ENCODE measurements at regions not wholly inside any gene's neighbourhood (a gene's known extent, or its start where the extent isn't known, plus 50 kb on each side); places are given as distances from the start of the nearest gene placed in this dataset.

GRCh38 chr2:42890791-42891355, 98.5 kb upstream of the HAAO start:
- no TSS peak for BruUV-seq (replicated peaks)
- H3K4me1 ChIP-seq (ENCODE audit: control insufficient read depth, insufficient read depth, low read length): no peaks in the 10 kb centered on the region
- H3K36me3 ChIP-seq (ENCODE audit: control insufficient read depth in 2 of 2, insufficient read depth in 2 of 2, low read length in 1 of 2): no peaks in the 10 kb centered on the region
- no peaks in the 10 kb centered on the region for H3K79me2 ChIP-seq (ENCODE audit: control insufficient read depth, insufficient read depth, low read length)
- H3K27me3 ChIP-seq (replicated peaks in 1 of 2; ENCODE audit: control insufficient read depth in 2 of 2, insufficient read depth in 2 of 2, low read length in 1 of 2): no peaks in the 10 kb centered on the region; a peak in 1 of 4 replicates
- in situ Hi-C loops (cut with MboI) (no loop called here), intact Hi-C loops (cut with micrococcal nuclease; ENCODE audit: unreplicated experiment) (no loop called here)
- no peak overlapping the region for H3K9ac ChIP-seq (ENCODE audit: control insufficient read depth, insufficient read depth, low read length)
- POLR2A ChIA-PET: no interaction called here
- H3K27ac ChIP-seq (ENCODE audit: control insufficient read depth, insufficient read depth): no peak overlapping the region
- H3K4me3 ChIP-seq: no peak overlapping the region
- ATAC-seq (no peak), FAIRE-seq (no peak), DNase-seq (ENCODE audit: low read depth, low spot score) (no peak)
- no peaks in the 10 kb centered on the region; the same call in 2 of the 3 replicates for H3K9me3 ChIP-seq (replicated peaks; ENCODE audit: control insufficient read depth, insufficient read depth, low read length)
- SMC1A ChIA-PET (ENCODE audit: uncharacterized antibody, unreplicated experiment): no interaction called here
- H2AFZ ChIP-seq (ENCODE audit: control insufficient read depth, low read depth, low read length): no peak overlapping the region
- no peak overlapping the region for H3K4me2 ChIP-seq (ENCODE audit: control insufficient read depth, insufficient read depth)
- CTCF ChIA-PET: no interaction called here
- RAD21 ChIA-PET (ENCODE audit: unreplicated experiment): no interaction called here
- no peak for TF ChIP-seq NR2C2 (IDR thresholded peaks at IDR 0.05; ENCODE audit: borderline replicate concordance, control insufficient read depth, insufficient read length, low read depth)
- no peak for TF ChIP-seq GABPA (IDR thresholded peaks at IDR 0.05; ENCODE audit: low read depth)
- TF ChIP-seq, protein P1, sequence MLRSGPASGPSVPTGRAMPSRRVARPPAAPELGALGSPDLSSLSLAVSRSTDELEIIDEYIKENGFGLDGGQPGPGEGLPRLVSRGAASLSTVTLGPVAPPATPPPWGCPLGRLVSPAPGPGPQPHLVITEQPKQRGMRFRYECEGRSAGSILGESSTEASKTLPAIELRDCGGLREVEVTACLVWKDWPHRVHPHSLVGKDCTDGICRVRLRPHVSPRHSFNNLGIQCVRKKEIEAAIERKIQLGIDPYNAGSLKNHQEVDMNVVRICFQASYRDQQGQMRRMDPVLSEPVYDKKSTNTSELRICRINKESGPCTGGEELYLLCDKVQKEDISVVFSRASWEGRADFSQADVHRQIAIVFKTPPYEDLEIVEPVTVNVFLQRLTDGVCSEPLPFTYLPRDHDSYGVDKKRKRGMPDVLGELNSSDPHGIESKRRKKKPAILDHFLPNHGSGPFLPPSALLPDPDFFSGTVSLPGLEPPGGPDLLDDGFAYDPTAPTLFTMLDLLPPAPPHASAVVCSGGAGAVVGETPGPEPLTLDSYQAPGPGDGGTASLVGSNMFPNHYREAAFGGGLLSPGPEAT (IDR thresholded peaks at IDR 0.05; ENCODE audit: low read depth): no peak
- TF ChIP-seq SRF (IDR thresholded peaks at IDR 0.05; ENCODE audit: low read depth in 2 of 2, low read length in 2 of 2): no peak
- no peak for TF ChIP-seq FOXK2 (IDR thresholded peaks at IDR 0.05)
- TF ChIP-seq TAF1 (IDR thresholded peaks at IDR 0.05; ENCODE audit: borderline replicate concordance, low read depth, low read length): no peak
- no peak for TF ChIP-seq BCLAF1 (IDR thresholded peaks at IDR 0.05)
- 61% methylated on average over 9 of the region's 9 CpGs for WGBS (ENCODE audit: insufficient coverage, insufficient replicate concordance, low lambda C conversion rate, missing lambda C conversion rate)
- H4K20me1 ChIP-seq (ENCODE audit: control insufficient read depth, insufficient read depth): no peaks in the 10 kb centered on the region
